ENCODE measurements at regions not wholly inside any gene's neighbourhood (a gene's known extent, or its start where the extent isn't known, plus 50 kb on each side); places are given as distances from the start of the nearest gene placed in this dataset.

DNA sequence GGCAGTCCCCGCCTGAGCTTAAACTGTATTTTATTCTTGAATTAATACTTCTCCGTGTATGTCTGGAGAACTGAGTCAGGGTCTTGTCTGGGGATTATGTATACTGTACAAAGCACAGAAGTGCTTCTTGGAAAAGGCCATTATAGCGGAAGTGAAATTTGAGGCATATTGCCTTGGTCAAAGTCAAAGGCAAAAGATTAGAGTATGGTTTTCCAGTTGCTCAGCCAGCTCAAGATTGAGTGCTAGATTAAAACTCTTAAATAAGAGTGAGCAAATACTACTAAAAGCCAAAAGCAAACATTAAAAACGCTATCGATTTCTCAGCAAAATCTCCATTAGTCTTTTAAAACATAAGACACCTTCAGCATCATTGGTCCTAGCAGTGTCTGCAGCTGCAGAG is 207.7 kb upstream of the MAN1A1 start:
- DNase-seq = no peak

DNA sequence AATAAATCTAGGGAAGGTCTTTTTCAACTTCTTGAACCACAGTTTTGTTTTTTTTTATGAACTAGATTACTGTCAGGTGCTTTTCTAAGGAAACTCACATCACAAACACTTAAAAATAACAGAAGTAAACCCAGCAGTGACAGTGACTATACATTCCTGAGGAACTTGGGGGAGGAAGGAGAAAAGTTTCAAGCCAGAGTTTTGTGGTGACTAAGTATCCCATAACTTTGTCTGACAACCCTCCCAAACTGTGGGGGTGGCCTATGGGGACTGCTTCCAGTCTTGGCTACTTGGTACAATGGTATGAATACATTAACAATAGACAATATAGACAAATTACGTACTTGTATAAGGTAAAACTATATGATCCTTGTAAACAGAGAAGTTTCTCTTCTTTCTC is 202.5 kb upstream of the MAN1A1 start:
- no peak for DNase-seq

- DNase-seq = no peak
These were observed 197.5 kb upstream of the MAN1A1 start for GRCh38 chr6:119547024-119547423.

DNA sequence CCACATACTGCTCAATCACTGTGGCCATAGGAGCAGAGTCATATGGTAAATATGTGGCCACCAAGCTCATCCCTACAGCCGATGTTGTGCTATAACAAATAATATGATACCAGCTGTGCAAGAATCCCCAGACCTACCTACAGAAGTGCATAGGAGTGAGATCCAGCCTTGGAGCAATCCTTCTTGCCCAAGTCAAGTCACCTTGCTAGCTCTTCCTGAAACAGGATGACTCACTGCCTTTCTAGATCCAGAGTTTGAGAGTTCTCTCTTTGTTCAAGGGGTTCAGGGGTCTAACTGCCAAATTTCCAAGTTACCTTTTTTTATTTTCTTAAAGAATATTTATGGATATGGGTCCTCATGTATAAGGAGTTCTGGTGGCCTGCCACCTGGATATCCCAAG is 195.7 kb upstream of the MAN1A1 start:
- DNase-seq = no peak

DNA sequence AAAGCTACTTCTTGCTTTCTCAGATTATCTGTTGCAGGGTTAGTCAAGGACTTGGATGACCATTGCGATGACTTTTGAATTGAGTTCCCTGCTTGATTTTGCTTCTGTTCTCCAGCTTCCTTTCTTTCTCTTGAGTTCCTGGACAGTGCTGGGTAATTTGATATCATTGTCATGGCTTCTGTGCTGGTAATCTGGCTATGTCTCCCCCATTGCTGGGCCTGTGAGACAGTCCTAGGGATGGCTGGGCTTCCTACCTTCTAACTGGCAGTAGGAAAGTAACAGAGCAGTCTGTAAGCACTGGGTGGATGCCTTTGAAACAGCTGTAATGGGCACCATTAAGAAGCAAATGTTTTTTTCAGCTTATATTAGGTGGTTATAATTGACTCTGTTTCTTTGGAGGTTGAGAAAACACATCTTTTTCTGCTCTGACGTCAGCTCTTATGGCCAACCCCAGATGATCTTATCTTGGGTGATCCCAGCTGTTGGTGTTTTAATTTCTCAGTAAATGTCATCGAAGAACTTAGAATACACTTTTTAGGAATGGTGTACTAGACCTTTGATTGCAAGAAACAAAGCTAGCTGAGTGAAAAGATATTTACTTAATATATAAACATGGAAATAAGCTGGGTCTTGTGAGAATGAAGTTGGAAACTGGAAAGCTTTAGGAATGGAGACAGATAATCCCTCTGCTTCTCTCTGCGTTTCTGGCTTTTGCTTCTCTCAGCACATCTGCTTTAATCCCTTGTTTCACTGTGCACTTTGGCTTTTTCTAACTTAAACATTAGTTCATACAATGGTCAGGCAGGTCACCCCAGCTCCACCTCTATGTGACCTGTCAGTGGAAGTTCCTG is 195.0 kb upstream of the MAN1A1 start:
- no peak for DNase-seq

GRCh38 chr6:119543332-119543731 is 193.8 kb upstream of the MAN1A1 start:
- DNase-seq = no peak

GRCh38 chr6:119542037-119542436 is 192.5 kb upstream of the MAN1A1 start:
- no peak for DNase-seq

- no peak for DNase-seq
These were observed 191.8 kb upstream of the MAN1A1 start for GRCh38 chr6:119541132-119541905.

GRCh38 chr6:119540417-119540816 is 190.9 kb upstream of the MAN1A1 start:
- no peak for DNase-seq

GRCh38 chr6:119539066-119539746 is 189.6 kb upstream of the MAN1A1 start:
- DNase-seq = no peak

GRCh38 chr6:119536666-119537065 is 187.1 kb upstream of the MAN1A1 start:
- no peak for DNase-seq

- DNase-seq = no peak
These were observed 185.8 kb upstream of the MAN1A1 start for GRCh38 chr6:119535332-119535731.

GRCh38 chr6:119533603-119534279 is 184.2 kb upstream of the MAN1A1 start:
- DNase-seq = no peak

- no peak for DNase-seq
These were observed 177.6 kb upstream of the MAN1A1 start for GRCh38 chr6:119527231-119527578.

DNA sequence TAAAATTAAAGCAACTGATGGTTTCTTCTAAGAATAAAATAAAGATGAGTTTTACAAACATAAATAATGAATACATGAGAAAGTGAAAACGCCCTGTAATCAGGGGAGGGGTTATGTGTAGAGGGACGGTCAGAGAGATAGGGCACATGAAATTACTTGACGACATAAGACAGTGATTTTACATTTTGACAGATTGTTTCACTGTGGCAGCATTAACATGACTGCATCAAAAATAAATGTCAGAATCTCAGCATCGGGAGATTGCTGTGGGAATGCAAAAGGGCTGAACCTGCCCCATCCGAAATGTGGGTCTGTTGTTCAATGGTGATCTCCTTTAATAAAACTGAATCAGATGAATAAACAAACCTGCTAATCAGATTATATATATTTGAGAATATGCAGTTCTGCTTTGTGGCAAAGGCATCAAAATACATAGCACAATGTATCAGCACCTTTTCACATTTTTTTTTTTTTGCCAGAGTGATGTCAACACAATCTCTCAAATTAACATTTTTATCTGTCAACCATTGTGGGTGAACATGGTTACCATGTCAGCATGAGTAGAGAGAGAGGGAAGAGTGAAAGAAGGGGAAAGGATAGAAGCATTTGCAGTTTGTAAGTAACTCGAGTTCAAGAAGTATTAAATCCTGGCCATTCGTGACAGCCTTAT is 177.1 kb upstream of the MAN1A1 start:
- DNase-seq = no peak

GRCh38 chr6:119524410-119524809 is 174.8 kb upstream of the MAN1A1 start:
- DNase-seq = no peak

DNA sequence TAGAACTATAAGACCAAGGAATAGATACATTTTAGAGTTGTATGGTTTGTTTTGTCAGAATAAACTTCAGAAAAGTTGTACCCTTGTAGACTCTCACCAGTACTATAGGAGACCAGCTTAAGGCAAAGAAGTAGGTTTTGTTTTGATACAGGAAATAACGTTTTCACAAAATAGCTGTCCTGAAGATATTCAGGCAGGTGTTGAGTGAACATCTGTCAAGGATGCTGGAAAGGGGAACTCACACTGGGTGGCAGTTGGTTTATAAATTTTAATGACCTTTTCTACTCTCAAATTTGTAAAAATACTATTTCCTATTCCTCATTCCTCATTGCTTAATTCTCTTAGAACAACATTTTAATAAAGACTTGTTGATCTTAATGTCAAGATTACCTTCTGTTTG is 174.0 kb upstream of the MAN1A1 start:
- no peak for DNase-seq

GRCh38 chr6:119521251-119521650 is 171.7 kb upstream of the MAN1A1 start:
- DNase-seq = no peak

DNA sequence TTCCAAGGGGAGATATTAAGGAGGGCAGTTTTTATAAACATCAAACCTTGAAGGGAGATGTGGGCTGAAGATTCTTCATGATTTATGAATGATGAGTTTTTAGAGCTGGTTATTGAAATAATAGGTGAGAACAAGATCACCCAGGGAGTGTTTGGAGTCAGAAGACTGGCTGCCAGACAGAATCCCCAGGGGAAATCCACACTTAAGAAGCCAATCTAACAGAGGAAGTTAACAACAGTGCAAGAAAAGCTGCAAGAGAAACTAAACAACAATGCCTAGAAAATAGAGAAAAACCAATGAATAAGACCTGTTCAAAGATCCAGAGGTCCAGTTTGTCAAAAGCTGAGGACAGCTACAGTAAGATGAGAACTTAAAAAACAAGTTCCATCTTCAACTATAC is 167.9 kb upstream of the MAN1A1 start:
- DNase-seq = no peak

DNA sequence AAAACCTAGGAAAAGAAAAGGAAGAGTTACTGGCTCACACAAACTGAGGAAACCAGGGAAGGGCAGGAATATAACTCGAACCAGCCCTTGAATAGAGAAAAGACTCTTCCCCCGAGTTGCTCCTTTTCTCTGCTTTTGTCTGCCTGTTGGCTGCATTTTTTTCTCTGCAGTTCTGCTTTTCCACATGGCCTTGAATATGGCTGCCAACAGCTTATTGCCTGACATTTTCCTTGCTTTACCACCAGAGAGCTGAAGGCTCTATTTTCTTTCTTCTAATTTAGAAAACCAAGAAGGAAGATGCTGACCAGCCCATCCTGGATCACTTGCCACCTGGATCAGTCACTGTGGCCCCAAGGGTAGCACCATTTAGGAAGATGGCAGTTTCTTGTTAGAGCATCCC is 164.8 kb upstream of the MAN1A1 start:
- no peak for DNase-seq

- DNase-seq = no peak
These were observed 161.5 kb upstream of the MAN1A1 start for GRCh38 chr6:119511024-119511423.

DNA sequence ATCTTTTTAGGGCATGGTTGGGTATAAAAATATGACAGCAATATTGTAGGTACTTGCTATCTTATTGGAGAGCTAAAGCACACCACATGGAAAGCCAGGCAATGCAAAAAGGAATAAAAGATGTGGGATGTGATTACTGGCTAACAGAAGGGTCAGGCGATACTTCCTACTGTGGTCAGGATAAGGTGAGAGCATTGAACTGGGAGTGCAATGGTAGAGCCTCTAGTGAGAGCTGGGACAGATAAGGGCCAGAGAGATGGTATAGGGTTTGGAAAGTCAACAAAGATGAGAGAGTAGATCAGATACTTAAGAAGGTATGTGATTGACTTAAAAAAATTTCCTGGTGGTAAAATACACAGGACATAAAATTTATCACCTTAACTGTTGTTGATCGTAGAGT is 160.7 kb upstream of the MAN1A1 start:
- no peak for DNase-seq

Data from Kasumi-1 (cell line).